HG02943 (cell line): ENCODE measurements at regions not wholly inside any gene's neighbourhood (a gene's known extent, or its start where the extent isn't known, plus 50 kb on each side); places are given as distances from the start of the nearest gene placed in this dataset.
"Not testable (repeated sequence)": the region's sequence is repeated elsewhere in the genome, so short reads cannot be mapped to it uniquely, and the experiment has no call there.

Source experiments
- ATAC-seq: cut with Tn5 transposase; IDR thresholded peaks from one replicate; pipeline ENCODE4 v1.9.1; 2021; ENCODE audit warnings: mild to moderate bottlenecking, low read depth, moderate library complexity; ENCODE audit not compliant: unreplicated experiment

- no peak for ATAC-seq
These were observed 476.8 kb upstream of the CYLC2 start for GRCh38 chr9:102518324-102518723.

GRCh38 chr9:102514541-102514940 is 480.6 kb upstream of the CYLC2 start:
- no peak for ATAC-seq

- ATAC-seq, result no peak
These were observed 488.0 kb upstream of the CYLC2 start for GRCh38 chr9:102507044-102507687.

- no peak for ATAC-seq
These were observed 488.7 kb upstream of the CYLC2 start for GRCh38 chr9:102506406-102506805.

- no peak for ATAC-seq
These were observed 495.7 kb upstream of the CYLC2 start for GRCh38 chr9:102499468-102499867.

- no peak for ATAC-seq
These were observed 497.4 kb upstream of the CYLC2 start for GRCh38 chr9:102497709-102498108.

- not testable (repeated sequence) for ATAC-seq
These were observed 508.2 kb upstream of the CYLC2 start for GRCh38 chr9:102486976-102487375.

- no peak for ATAC-seq
These were observed 511.5 kb upstream of the CYLC2 start for GRCh38 chr9:102483651-102484050.

- no peak for ATAC-seq
These were observed 512.4 kb upstream of the CYLC2 start for GRCh38 chr9:102482776-102483175.

- no peak for ATAC-seq
These were observed 515.9 kb upstream of the CYLC2 start for GRCh38 chr9:102479191-102479590.

GRCh38 chr9:102474357-102474756 is 520.8 kb upstream of the CYLC2 start:
- ATAC-seq, result no peak

GRCh38 chr9:102469430-102469829 is 525.7 kb upstream of the CYLC2 start:
- not testable (repeated sequence) for ATAC-seq

GRCh38 chr9:102461156-102461819 is 533.8 kb upstream of the CYLC2 start:
- no peak for ATAC-seq

GRCh38 chr9:102459828-102460227 is 535.3 kb upstream of the CYLC2 start:
- no peak for ATAC-seq

- ATAC-seq, result no peak
These were observed 538.6 kb upstream of the CYLC2 start for GRCh38 chr9:102456562-102456961.

GRCh38 chr9:102445906-102446305 is 549.2 kb upstream of the CYLC2 start:
- no peak for ATAC-seq

GRCh38 chr9:102445181-102445747 is 549.9 kb upstream of the CYLC2 start:
- no peak for ATAC-seq

GRCh38 chr9:102439583-102439982 is 555.5 kb upstream of the CYLC2 start:
- no peak for ATAC-seq

GRCh38 chr9:102436599-102436998 is 558.5 kb upstream of the CYLC2 start:
- not testable (repeated sequence) for ATAC-seq

GRCh38 chr9:102435427-102435826 is 559.7 kb upstream of the CYLC2 start:
- ATAC-seq, result no peak

GRCh38 chr9:102434545-102434944 is 560.6 kb upstream of the CYLC2 start:
- ATAC-seq, result no peak

- no peak for ATAC-seq
These were observed 566.8 kb upstream of the CYLC2 start for GRCh38 chr9:102428305-102428704.
